ENCODE measurements at regions not wholly inside any gene's neighbourhood (a gene's known extent, or its start where the extent isn't known, plus 50 kb on each side); places are given as distances from the start of the nearest gene placed in this dataset.

GRCh38 chr4:147137280-147137679 is 191.6 kb upstream of the TTC29 start:
- TF ChIP-seq CTCF (IDR thresholded peaks at IDR 0.05) (no peak), POLR2A (IDR thresholded peaks at IDR 0.05) (no peak)
